OCI-LY7 (cell line): ENCODE measurements at regions not wholly inside any gene's neighbourhood (a gene's known extent, or its start where the extent isn't known, plus 50 kb on each side); places are given as distances from the start of the nearest gene placed in this dataset.

Experiments
- BruUV-seq: library from RNA; stranded (reverse); fragments of 400-500 nt; replicated peaks from 2 replicates; lab custom pipeline; 2021; lab: Mats Ljungman, UMichigan
- CTCF ChIA-PET: fragments of 300-600 bp; sonication (Branson Sonifier 250); formaldehyde crosslinking; loops from one replicate; lab custom pipeline; 2022; ENCODE audit warnings: antibody characterized with exemption; ENCODE audit not compliant: unreplicated experiment; lab: Charles Lee
- POLR2A ChIA-PET: fragments of 300-600 bp; sonication (Branson Sonifier 250); formaldehyde crosslinking; loops from one replicate; lab custom pipeline; 2022; ENCODE audit warnings: antibody characterized with exemption; lab: Charles Lee
- DNase-seq: peaks from one replicate; pipeline ENCODE4 v3.0.0-alpha.2; 2015; ENCODE audit warnings: low spot score
- H2AFZ ChIP-seq: fragments of 200-600 bp; sonication (generic), shearing (Covaris generic); 2 replicates; pipeline ENCODE4 v1.6.1; 2014; ENCODE audit warnings: mild to moderate bottlenecking, antibody characterized with exemption, low read length, moderate library complexity
- H3K27ac ChIP-seq: fragments of 200-600 bp; sonication (generic); 2 replicates; pipeline ENCODE4 v1.5.1; 2014; ENCODE audit warnings: mixed run types, low read depth, mild to moderate bottlenecking, moderate library complexity, low read length, inconsistent platforms; ENCODE audit not compliant: poor library complexity, severe bottlenecking
- H3K36me3 ChIP-seq: fragments of 200-600 bp; sonication (generic); 2 replicates; pipeline ENCODE4 v1.6.1; 2014; ENCODE audit warnings: mild to moderate bottlenecking, antibody characterized with exemption, low read length, moderate library complexity, mixed read lengths; ENCODE audit not compliant: insufficient read depth
- H3K4me1 ChIP-seq: fragments of 200-600 bp; sonication (generic); 2 replicates; pipeline ENCODE4 v1.5.1; 2014; ENCODE audit warnings: mild to moderate bottlenecking, low read length; ENCODE audit not compliant: insufficient read depth, poor library complexity, severe bottlenecking
- H3K4me2 ChIP-seq: fragments of 200-600 bp; sonication (generic); 2 replicates; pipeline ENCODE4 v1.6.1; 2014; ENCODE audit warnings: mild to moderate bottlenecking, low read length
- H3K4me3 ChIP-seq: fragments of 200-600 bp; sonication (generic); 2 replicates; pipeline ENCODE4 v1.5.1; 2014; ENCODE audit warnings: mild to moderate bottlenecking, low read depth, low read length; ENCODE audit not compliant: poor library complexity, severe bottlenecking
- H3K79me2 ChIP-seq: fragments of 200-600 bp; sonication (generic); 2 replicates; pipeline ENCODE4 v1.6.1; 2016; ENCODE audit warnings: low read depth, mild to moderate bottlenecking, low read length, moderate library complexity, mixed read lengths; ENCODE audit not compliant: insufficient read depth
- H3K9me2 ChIP-seq: fragments of 200-600 bp; sonication (generic); 2 replicates; pipeline ENCODE4 v1.6.1; 2016; ENCODE audit warnings: mild to moderate bottlenecking, low read length, mixed read lengths; ENCODE audit not compliant: insufficient read depth
- H3K9me3 ChIP-seq: fragments of 200-600 bp; sonication (generic); 2 replicates; pipeline ENCODE4 v1.6.1; 2014; ENCODE audit warnings: mild to moderate bottlenecking, mixed run types, low read length, mixed read lengths
- H4K20me1 ChIP-seq: fragments of 200-600 bp; sonication (generic); 2 replicates; pipeline ENCODE4 v1.6.1; 2014; ENCODE audit warnings: mild to moderate bottlenecking, antibody characterized with exemption, low read length, moderate library complexity, mixed read lengths; ENCODE audit not compliant: insufficient read depth
- CTCF ChIP-seq: fragments of 200-600 bp; sonication (generic); conservative IDR thresholded peaks from 2 replicates; pipeline ENCODE4 v1.5.1; 2014; ENCODE audit warnings: mild to moderate bottlenecking, antibody characterized with exemption, low read length, moderate library complexity, mixed read lengths
- EZH2phosphoT487 ChIP-seq: fragments of 200-600 bp; sonication (generic); IDR thresholded peaks from 2 replicates; pipeline ENCODE4 v1.6.1; 2018; ENCODE audit warnings: low read depth, borderline replicate concordance, mild to moderate bottlenecking, mixed run types, antibody characterized with exemption, low read length, moderate library complexity, mixed read lengths
- intact Hi-C: fragments of 100-400 bp; cut with micrococcal nuclease; formaldehyde crosslinking; loops from one replicate; pipeline ENCODE4 v1.10.0; 2022; ENCODE audit not compliant: unreplicated experiment

- CTCF ChIA-PET: no interaction called here
- BruUV-seq: no TSS peak
These were observed 149.5 kb downstream of the PPP1R2C start for GRCh38 chrX:42628471-42628870.

GRCh38 chrX:42627891-42628290 lies 150.1 kb downstream of the PPP1R2C start:
- H3K79me2 ChIP-seq: no peaks in the 10 kb centered on the region
- no peak overlapping the region for H2AFZ ChIP-seq
- H3K4me1 ChIP-seq: no peaks in the 10 kb centered on the region
- H3K4me2 ChIP-seq: no peak overlapping the region
- no peak for TF ChIP-seq EZH2phosphoT487
- no peak for TF ChIP-seq CTCF
- no peaks in the 10 kb centered on the region for H4K20me1 ChIP-seq
- H3K36me3 ChIP-seq: no peaks in the 10 kb centered on the region; the same call in 1 of the 2 replicates
- H3K9me3 ChIP-seq: no peaks in the 10 kb centered on the region
- intact Hi-C loops: no loop called here
- BruUV-seq: no TSS peak
- DNase-seq: no peak
- no peak overlapping the region for H3K4me3 ChIP-seq
- no peaks in the 10 kb centered on the region for H3K9me2 ChIP-seq
- H3K27ac ChIP-seq: no peak overlapping the region
- POLR2A ChIA-PET: interaction anchor here (0.6 kb wide), 1 partner anchor 114 kb away, joined by 3 read pairs; no protein-coding TSS in a partner anchor
- CTCF ChIA-PET: no interaction called here

More at GRCh38 chrX:42628471-42628870, 149.5 kb downstream of the PPP1R2C start:
- intact Hi-C loops: no loop called here
- Histone ChIP-seq H3K4me1 (no peaks in the 10 kb centered on the region), H3K9me2 (no peaks in the 10 kb centered on the region), H3K9me3 (no peaks in the 10 kb centered on the region), H3K4me3 (no peak overlapping the region), H4K20me1 (no peaks in the 10 kb centered on the region), H3K27ac (no peak overlapping the region), H2AFZ (no peak overlapping the region), H3K79me2 (no peaks in the 10 kb centered on the region), H3K36me3 (no peaks in the 10 kb centered on the region; the same call in 1 of the 2 replicates), H3K4me2 (no peak overlapping the region)
- DNase-seq: no peak
- no peak for TF ChIP-seq CTCF
- no peak for TF ChIP-seq EZH2phosphoT487
- POLR2A ChIA-PET: no interaction called here

GRCh38 chrX:42624524-42624923 lies 153.4 kb downstream of the PPP1R2C start:
- ChIA-PET CTCF (no interaction called here), POLR2A (interaction anchor here (0.7 kb wide), 1 partner anchor 13 kb away, joined by 3 read pairs; no protein-coding TSS in a partner anchor)
- no peaks in the 10 kb centered on the region for H3K36me3 ChIP-seq
- no peak overlapping the region for H3K4me3 ChIP-seq
- intact Hi-C loops: no loop called here
- no peak for DNase-seq
- no peaks in the 10 kb centered on the region for H3K9me2 ChIP-seq
- H3K9me3 ChIP-seq: no peaks in the 10 kb centered on the region
- H4K20me1 ChIP-seq: no peaks in the 10 kb centered on the region
- no peak overlapping the region for H3K4me2 ChIP-seq
- no peaks in the 10 kb centered on the region for H3K79me2 ChIP-seq
- no peak overlapping the region for H3K27ac ChIP-seq
- no TSS peak for BruUV-seq
- TF ChIP-seq EZH2phosphoT487 (no peak), CTCF (no peak)
- H3K4me1 ChIP-seq: no peaks in the 10 kb centered on the region
- no peak overlapping the region for H2AFZ ChIP-seq
